ENCODE measurements at regions not wholly inside any gene's neighbourhood (a gene's known extent, or its start where the extent isn't known, plus 50 kb on each side); places are given as distances from the start of the nearest gene placed in this dataset.

DNA sequence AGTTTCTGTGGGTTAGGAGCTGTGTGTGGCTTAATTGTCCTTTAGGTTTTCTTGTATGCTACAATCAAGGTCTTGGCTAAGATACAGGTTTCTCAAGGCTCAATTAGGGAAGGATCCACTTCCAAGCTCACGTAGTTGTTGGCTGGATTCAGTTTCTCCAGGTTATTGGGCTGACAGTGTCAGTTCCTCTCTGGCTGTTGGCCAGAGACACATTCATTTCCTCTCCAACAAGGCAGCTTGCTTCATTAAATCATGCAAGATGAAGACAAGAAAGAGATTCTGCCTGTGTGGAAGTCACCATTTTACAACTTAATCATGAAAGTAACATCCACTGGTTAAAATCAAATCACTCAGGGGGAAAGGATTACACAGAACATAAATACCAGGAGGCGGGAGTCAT is 275.7 kb upstream of the KIF2A start:
- TF ChIP-seq, protein P1, sequence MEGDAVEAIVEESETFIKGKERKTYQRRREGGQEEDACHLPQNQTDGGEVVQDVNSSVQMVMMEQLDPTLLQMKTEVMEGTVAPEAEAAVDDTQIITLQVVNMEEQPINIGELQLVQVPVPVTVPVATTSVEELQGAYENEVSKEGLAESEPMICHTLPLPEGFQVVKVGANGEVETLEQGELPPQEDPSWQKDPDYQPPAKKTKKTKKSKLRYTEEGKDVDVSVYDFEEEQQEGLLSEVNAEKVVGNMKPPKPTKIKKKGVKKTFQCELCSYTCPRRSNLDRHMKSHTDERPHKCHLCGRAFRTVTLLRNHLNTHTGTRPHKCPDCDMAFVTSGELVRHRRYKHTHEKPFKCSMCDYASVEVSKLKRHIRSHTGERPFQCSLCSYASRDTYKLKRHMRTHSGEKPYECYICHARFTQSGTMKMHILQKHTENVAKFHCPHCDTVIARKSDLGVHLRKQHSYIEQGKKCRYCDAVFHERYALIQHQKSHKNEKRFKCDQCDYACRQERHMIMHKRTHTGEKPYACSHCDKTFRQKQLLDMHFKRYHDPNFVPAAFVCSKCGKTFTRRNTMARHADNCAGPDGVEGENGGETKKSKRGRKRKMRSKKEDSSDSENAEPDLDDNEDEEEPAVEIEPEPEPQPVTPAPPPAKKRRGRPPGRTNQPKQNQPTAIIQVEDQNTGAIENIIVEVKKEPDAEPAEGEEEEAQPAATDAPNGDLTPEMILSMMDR (IDR thresholded peaks at IDR 0.05; ENCODE audit: low read length), result no peak
- TF ChIP-seq EZH2 (optimal IDR thresholded peaks at IDR 0.05; ENCODE audit: low read depth, low read length), result no peak
